Coronary artery (tissue), 2 donors: ENCODE measurements at regions not wholly inside any gene's neighbourhood (a gene's known extent, or its start where the extent isn't known, plus 50 kb on each side); places are given as distances from the start of the nearest gene placed in this dataset.

ENCODE experiments used
- DNase-seq: peaks from one replicate; pipeline ENCODE4 v3.0.0-alpha.2; 2017; ENCODE audit warnings: low spot score
- H3K27ac ChIP-seq, 2 donors: fragments of 200-600 bp; sonication (generic); one replicate each; pipeline ENCODE4 v1.5.1; 2016 to 2019
- H3K4me3 ChIP-seq: fragments of 200-600 bp; sonication (generic); 2 replicates; pipeline ENCODE4 v1.5.1; 2016; ENCODE audit warnings: mild to moderate bottlenecking, moderate library complexity
- TF ChIP-seq, protein P1 (sequence below): fragments of 200-600 bp; sonication (generic); IDR thresholded peaks from one replicate; pipeline ENCODE4 v1.5.1; 2019; ENCODE audit warnings: antibody characterized with exemption

DNA sequence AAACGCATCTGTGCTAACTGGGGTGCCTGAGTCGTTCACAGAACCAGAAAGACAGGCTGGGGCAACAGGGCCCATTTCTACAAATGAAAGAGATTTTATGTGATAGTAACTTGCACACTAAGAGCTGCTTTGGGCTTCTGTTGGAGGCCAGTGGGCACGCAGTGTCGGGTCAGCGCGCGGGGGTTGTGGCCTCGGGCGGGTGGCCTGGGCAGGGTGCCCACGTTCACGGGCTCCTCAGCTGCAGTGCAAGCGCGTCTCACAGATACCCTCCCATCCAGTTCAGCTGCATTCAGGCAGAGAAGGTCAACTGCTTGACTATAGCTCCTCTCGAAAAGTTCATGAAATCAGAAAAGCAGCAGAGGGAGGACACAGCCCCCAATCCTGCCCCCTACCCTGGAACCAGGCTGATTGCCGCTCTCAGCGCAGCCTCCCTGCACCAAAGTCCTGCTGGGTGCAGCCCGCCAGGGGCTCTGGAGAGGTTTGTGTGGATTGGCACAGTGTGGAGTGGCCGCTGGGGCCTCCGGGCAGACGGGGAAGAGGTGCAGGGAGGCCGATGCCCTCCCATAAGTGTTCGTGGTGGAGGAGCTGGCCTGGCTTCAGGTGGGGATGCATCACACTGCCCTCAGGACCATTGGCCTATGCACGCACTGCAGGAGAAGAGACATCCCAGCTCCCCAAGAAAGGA lies 582.8 kb downstream of the TCERG1L start:
- no peak for DNase-seq
- no peak overlapping the region for H3K4me3 ChIP-seq
- TF ChIP-seq, protein P1, sequence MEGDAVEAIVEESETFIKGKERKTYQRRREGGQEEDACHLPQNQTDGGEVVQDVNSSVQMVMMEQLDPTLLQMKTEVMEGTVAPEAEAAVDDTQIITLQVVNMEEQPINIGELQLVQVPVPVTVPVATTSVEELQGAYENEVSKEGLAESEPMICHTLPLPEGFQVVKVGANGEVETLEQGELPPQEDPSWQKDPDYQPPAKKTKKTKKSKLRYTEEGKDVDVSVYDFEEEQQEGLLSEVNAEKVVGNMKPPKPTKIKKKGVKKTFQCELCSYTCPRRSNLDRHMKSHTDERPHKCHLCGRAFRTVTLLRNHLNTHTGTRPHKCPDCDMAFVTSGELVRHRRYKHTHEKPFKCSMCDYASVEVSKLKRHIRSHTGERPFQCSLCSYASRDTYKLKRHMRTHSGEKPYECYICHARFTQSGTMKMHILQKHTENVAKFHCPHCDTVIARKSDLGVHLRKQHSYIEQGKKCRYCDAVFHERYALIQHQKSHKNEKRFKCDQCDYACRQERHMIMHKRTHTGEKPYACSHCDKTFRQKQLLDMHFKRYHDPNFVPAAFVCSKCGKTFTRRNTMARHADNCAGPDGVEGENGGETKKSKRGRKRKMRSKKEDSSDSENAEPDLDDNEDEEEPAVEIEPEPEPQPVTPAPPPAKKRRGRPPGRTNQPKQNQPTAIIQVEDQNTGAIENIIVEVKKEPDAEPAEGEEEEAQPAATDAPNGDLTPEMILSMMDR, result no peak
- H3K27ac ChIP-seq, result no peak overlapping the region

DNA sequence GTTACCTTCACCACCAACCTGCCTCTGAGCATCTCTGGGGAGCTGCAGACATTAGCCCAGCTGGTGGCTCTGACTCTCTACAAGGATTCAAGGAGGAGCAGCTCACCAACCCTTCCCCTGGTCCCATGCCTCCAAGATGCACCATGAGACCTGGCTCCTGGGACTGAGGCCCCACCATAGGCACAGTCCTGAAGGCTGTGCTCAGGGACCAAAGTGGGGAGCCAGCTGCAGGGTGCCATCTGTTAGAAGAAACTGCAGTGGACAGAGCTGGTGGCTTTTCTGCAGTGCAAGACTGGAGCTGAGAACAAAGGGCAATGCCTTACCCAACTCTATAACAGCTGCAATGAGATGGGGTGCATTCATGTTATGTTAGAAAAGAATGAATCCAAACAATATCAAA lies 581.6 kb downstream of the TCERG1L start:
- Histone ChIP-seq H3K4me3 (no peak overlapping the region), H3K27ac (no peak overlapping the region)
- no peak for DNase-seq
- TF ChIP-seq, protein P1, result no peak

DNA sequence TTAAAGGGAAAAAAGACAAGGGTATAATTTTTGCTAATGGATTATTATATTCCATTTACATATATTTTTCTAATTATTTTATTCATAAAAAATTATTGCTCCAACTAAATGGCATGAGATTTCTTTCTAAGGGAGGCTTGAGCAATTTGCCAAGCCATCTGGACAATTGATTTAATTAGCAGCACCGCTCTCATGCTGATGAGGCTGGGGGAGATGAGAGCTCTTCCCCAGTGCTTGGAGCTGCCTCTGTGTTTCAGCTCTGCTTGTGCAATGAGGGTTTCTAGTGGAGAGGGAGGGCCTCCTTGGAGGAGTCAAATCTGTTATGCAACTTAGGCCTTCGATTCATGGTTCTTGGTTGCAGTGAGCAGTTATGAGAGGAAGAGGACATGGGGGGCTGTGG lies 574.3 kb downstream of the TCERG1L start:
- no peak overlapping the region for H3K4me3 ChIP-seq
- no peak for DNase-seq
- H3K27ac ChIP-seq, result no peak overlapping the region
- TF ChIP-seq, protein P1, result no peak

DNA sequence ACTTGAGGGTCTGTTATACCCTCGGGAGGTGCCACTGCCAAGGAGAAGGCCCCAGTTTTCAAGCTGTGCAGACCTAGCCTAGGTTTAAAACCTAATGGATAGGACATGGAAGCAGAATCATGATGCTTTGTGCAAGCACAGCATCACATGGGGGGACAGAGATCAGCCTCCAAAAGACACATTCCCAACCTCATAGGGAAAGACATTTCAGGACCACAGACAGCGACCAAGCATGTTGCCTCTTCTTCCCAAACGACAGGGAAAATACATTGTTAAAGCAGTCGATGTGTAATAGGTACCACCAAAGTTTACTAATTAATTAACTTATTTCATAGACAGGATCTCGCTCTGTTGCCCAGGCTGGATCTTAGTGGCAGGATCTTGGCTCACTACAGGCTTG lies 573.9 kb downstream of the TCERG1L start:
- no peak overlapping the region for H3K4me3 ChIP-seq
- no peak overlapping the region for H3K27ac ChIP-seq
- TF ChIP-seq, protein P1, result no peak
- DNase-seq, result no peak

DNA sequence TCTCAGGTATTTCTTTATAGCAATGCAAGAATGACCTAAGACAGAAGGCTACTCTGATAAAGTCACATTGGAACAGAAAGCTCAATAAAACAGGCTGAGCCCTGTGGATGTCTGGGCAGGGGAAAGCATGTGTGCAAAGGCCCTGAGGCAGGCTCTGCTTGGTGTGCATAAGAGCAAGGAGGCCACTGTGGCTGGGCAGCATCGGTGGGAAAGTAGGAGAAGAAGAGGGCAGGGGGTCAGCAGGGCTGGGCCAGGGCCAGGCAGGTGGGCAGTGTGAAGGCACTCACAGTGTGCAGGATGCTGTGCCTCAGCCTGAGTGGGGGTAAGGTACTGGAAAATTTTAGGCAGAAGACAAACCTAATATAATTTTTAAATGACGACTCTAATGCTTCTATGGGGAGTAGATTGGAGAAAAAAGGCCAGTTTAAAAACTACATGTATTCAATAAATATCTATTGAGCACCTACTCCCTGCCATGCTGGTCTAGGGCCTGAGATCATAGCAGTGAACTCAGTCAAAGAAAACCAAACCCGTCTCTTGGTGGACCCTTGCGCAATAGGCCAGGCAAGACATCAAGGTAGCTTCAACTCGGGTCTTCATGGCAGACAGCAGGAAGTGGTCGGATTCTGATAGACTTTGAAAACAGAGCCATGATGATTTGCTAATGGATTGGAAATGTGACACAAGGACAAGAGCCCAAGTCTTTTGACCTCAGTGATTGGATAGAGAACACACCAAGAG lies 572.3 kb downstream of the TCERG1L start:
- no peak overlapping the region for H3K27ac ChIP-seq
- DNase-seq, result peak; percentile 45

DNA sequence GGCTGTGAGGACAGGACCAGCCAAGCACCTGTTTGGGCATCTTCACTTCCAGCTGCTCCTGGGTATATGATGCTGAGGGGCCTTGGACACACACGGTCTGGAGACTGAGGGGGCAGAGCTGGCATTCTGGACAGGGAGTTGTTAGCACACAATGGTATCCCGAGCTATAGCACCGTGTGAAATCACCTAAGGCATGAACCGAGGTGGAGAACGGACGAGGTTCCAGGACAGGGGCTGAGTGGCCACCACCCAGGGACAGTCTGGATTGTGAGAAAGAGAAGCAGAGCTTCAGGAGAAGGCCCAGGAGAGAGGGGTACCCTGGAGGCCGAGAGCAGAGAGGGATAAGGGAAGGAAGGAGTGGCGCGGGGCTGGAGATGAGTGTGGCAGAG lies 571.8 kb downstream of the TCERG1L start:
- Histone ChIP-seq H3K4me3 (no peak overlapping the region), H3K27ac (no peak overlapping the region)
- TF ChIP-seq, protein P1, result no peak
- peak; percentile 33 for DNase-seq

More for the DNA sequence above, 572.3 kb downstream of the TCERG1L start:
- TF ChIP-seq, protein P1, result no peak
- no peak overlapping the region for H3K4me3 ChIP-seq

DNA sequence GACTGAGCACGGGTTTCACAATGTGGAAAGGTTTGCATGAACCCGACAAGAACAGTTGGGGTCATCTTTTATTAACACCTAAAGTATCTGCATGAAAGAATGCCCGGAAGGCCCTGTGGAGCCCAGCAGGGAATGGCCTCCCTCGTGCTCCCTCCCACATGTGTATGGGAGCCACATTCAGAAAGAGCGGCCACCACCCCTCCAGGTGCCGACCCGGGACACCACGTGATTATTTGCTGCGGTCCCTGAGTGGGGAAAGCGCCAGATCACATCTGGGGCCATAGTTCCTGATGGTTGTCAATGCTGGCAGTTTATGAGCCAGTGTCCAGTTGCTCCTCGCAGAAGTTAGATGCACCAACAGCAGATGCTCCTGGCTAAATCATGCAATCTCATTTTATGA lies 571.4 kb downstream of the TCERG1L start:
- DNase-seq, result peak; percentile 22
- no peak overlapping the region for H3K4me3 ChIP-seq
- TF ChIP-seq, protein P1, result no peak
- no peak overlapping the region for H3K27ac ChIP-seq
